ENCODE measurements at regions not wholly inside any gene's neighbourhood (a gene's known extent, or its start where the extent isn't known, plus 50 kb on each side); places are given as distances from the start of the nearest gene placed in this dataset.

DNA sequence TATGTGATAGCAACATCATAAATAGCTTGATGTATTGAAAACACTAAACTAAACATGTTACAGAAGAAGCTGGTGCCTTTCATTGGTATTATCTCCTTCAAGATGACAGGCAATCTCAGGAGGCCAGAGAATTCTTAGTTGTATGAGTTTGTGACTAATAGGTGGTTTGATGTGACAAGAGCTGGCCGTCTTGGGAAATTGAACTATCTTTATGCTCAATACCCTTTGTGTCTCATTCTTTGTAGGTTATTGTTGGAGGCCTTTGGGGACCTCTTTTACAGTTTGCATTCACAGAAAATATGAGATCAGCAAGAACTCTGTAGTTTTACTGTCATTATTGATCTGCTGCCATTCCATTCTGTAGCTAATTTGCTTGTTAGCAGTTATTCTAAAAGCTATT is 659.2 kb upstream of the PITX2 start:
- Histone ChIP-seq H2AFZ (ENCODE audit: low read length) (no peak overlapping the region), H3K27me3 (replicated peaks; ENCODE audit: insufficient read depth, low read length) (no peaks in the 10 kb centered on the region), H3F3A (ENCODE audit: insufficient read depth, low read length) (no peaks in the 10 kb centered on the region), H3K36me3 (replicated peaks; ENCODE audit: insufficient read depth, low read length) (no peaks in the 10 kb centered on the region), H4K20me1 (ENCODE audit: insufficient read depth, low read length) (no peaks in the 10 kb centered on the region), H3K4me2 (ENCODE audit: low read depth, low read length) (no peak overlapping the region), H3K9me3 (replicated peaks; ENCODE audit: insufficient read depth, low read length) (no peaks in the 10 kb centered on the region), H3K27ac (ENCODE audit: low read length) (no peak overlapping the region), H3K4me1 (ENCODE audit: low read length) (no peaks in the 10 kb centered on the region), H3K9me2 (replicated peaks; ENCODE audit: insufficient read depth, low read length) (no peaks in the 10 kb centered on the region), H3K4me3 (ENCODE audit: low read length) (no peak overlapping the region), H3K9ac (ENCODE audit: low read length) (no peak overlapping the region), H3K79me2 (ENCODE audit: low read length) (no peaks in the 10 kb centered on the region)
- TF ChIP-seq, protein P1, sequence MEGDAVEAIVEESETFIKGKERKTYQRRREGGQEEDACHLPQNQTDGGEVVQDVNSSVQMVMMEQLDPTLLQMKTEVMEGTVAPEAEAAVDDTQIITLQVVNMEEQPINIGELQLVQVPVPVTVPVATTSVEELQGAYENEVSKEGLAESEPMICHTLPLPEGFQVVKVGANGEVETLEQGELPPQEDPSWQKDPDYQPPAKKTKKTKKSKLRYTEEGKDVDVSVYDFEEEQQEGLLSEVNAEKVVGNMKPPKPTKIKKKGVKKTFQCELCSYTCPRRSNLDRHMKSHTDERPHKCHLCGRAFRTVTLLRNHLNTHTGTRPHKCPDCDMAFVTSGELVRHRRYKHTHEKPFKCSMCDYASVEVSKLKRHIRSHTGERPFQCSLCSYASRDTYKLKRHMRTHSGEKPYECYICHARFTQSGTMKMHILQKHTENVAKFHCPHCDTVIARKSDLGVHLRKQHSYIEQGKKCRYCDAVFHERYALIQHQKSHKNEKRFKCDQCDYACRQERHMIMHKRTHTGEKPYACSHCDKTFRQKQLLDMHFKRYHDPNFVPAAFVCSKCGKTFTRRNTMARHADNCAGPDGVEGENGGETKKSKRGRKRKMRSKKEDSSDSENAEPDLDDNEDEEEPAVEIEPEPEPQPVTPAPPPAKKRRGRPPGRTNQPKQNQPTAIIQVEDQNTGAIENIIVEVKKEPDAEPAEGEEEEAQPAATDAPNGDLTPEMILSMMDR (IDR thresholded peaks at IDR 0.05; ENCODE audit: low read length), result no peak
- TF ChIP-seq EZH2 (optimal IDR thresholded peaks at IDR 0.05; ENCODE audit: low read depth, low read length) (no peak), EZH2phosphoT487 (IDR thresholded peaks at IDR 0.05; ENCODE audit: low read length) (no peak)
- DNase-seq, result no peak

DNA sequence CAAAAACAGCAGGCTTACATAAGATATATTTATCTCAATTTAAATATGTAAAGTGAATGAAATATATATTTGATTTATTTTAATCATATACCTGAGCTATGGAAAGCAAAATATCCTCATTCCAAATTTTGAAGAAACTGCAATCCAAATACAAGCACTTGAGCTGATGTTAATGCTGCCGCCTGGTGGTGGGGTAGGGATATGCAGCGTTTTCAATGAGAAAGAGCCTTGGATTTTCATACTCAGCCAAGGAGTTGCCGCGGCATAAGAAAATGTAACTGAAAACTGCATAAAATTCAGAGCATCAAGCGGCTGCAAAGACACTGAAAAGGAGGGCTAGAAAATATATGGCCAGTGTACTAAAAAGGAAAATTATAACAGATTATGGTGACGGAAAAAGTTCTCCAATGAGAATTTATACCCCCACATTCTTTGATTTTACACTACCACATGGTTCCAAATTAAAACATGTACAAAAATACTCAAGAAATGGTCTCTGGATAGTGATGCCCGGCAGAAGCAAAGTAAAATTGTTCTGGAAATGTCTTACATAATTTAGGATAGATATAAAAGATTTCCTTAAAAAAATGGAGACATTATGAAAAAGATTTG is 660.3 kb upstream of the PITX2 start:
- peak; percentile 66 for DNase-seq
- Histone ChIP-seq H3K79me2 (ENCODE audit: low read length) (no peaks in the 10 kb centered on the region), H3K27me3 (replicated peaks; ENCODE audit: insufficient read depth, low read length) (no peaks in the 10 kb centered on the region), H3F3A (ENCODE audit: insufficient read depth, low read length) (no peaks in the 10 kb centered on the region), H3K9ac (ENCODE audit: low read length) (no peak overlapping the region), H3K9me2 (replicated peaks; ENCODE audit: insufficient read depth, low read length) (no peaks in the 10 kb centered on the region), H3K4me1 (ENCODE audit: low read length) (no peaks in the 10 kb centered on the region), H2AFZ (ENCODE audit: low read length) (0 out of 2 replicates have a peak overlapping the region, but pooled peaks have one; percentile 22), H3K9me3 (replicated peaks; ENCODE audit: insufficient read depth, low read length) (no peaks in the 10 kb centered on the region), H3K27ac (ENCODE audit: low read length) (no peak overlapping the region), H3K36me3 (replicated peaks; ENCODE audit: insufficient read depth, low read length) (no peaks in the 10 kb centered on the region), H3K4me2 (ENCODE audit: low read depth, low read length) (no peak overlapping the region), H3K4me3 (ENCODE audit: low read length) (no peak overlapping the region), H4K20me1 (ENCODE audit: insufficient read depth, low read length) (no peaks in the 10 kb centered on the region)
- TF ChIP-seq, protein P1 (IDR thresholded peaks at IDR 0.05; ENCODE audit: low read length), result peak; percentile 85
- no peak for TF ChIP-seq EZH2 (optimal IDR thresholded peaks at IDR 0.05; ENCODE audit: low read depth, low read length)

DNA sequence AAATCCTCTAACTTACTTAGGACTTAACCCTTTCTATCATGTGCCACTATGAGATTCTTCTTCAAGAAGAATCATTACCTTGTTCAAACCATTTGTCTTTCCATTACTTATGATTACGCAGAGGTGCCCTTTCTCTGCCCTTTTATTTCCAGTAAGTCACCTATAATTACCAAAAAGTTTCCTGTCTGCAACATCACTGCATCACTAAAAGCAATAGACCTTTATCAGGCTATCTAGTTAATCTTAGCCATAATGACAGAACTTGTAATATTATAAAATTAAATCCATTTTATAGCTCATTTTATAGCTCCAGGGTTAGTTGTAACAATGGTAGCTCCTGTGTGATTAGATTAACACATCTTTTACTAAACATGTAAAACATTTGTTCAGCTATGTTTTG is 673.6 kb upstream of the PITX2 start:
- H3K9me2 ChIP-seq (replicated peaks; ENCODE audit: insufficient read depth, low read length), result no peaks in the 10 kb centered on the region
- no peak overlapping the region for H3K9ac ChIP-seq (ENCODE audit: low read length)
- DNase-seq, result no peak
- no peaks in the 10 kb centered on the region for H3K4me1 ChIP-seq (ENCODE audit: low read length)
- H4K20me1 ChIP-seq (ENCODE audit: insufficient read depth, low read length), result no peaks in the 10 kb centered on the region
- no peaks in the 10 kb centered on the region for H3K79me2 ChIP-seq (ENCODE audit: low read length)
- H3K27me3 ChIP-seq (replicated peaks; ENCODE audit: insufficient read depth, low read length), result no peaks in the 10 kb centered on the region
- TF ChIP-seq, protein P1 (IDR thresholded peaks at IDR 0.05; ENCODE audit: low read length), result no peak
- TF ChIP-seq EZH2 (optimal IDR thresholded peaks at IDR 0.05; ENCODE audit: low read depth, low read length), result no peak
- TF ChIP-seq EZH2phosphoT487 (IDR thresholded peaks at IDR 0.05; ENCODE audit: low read length), result no peak
- H3K4me3 ChIP-seq (ENCODE audit: low read length), result no peak overlapping the region
- H3K36me3 ChIP-seq (replicated peaks; ENCODE audit: insufficient read depth, low read length), result no peaks in the 10 kb centered on the region
- H3K27ac ChIP-seq (ENCODE audit: low read length), result no peak overlapping the region
- H3F3A ChIP-seq (ENCODE audit: insufficient read depth, low read length), result no peaks in the 10 kb centered on the region
- H2AFZ ChIP-seq (ENCODE audit: low read length), result no peak overlapping the region
- H3K4me2 ChIP-seq (ENCODE audit: low read depth, low read length), result no peak overlapping the region
- H3K9me3 ChIP-seq (replicated peaks; ENCODE audit: insufficient read depth, low read length), result no peaks in the 10 kb centered on the region

Measured in MM.1S (cell line).